Heart left ventricle (tissue), 13 donors: ENCODE measurements at regions not wholly inside any gene's neighbourhood (a gene's known extent, or its start where the extent isn't known, plus 50 kb on each side); places are given as distances from the start of the nearest gene placed in this dataset.

Experiments
- CTCF ChIP-seq, 12 donors: fragments of 200-600 bp; sonication (generic) in 4 of 12; IDR thresholded peaks; one replicate each; pipeline versions ENCODE4 v1.5.0 to v1.8.0; 2018 to 2022; ENCODE audit warnings: antibody characterized with exemption in 12 of 12, mild to moderate bottlenecking in 5 of 12
- POLR2A ChIP-seq, 2 donors: fragments of 450-650 bp; IDR thresholded peaks; one replicate each; pipeline ENCODE4 v1.6.1; 2017; ENCODE audit warnings: antibody characterized with exemption in 2 of 2, mild to moderate bottlenecking in 2 of 2, moderate library complexity in 2 of 2
- donor health status: ischemic (EF 13 %, LVEDD 7.1; RV severe dilation, severe dysfunction).
- donor health status: DM: no; HTN: yes; CAD: no.
- donor health status: DM: no; HTN: no; CAD: no.
- donor health status: ischemic (EF 25% LVEDD 6.9; RV normal size, moderate dysfunction).
- donor health status: ischemic (EF 25% LVEDD 5.7; RV mildly dilated, moderate dysfunction).
- donor health status: ischemic (EF 35%, LVEDD 5.7; RV mildly dilated, moderate dysfunction).
- donor health status: nonischemic (EF 11% LVEDD 7.7; RV severe dilation, severe dysfunction).
- donor health status: DM: yes; HTN: yes; CAD: no.
- donor health status: PGD.
- donor health status: ischemic (EF 29% LVEDD 5.4; RV normal size, mild dysfunction).
- donor health status: nonischemic (EF 23%, LVEDD 6.1; RV moderate dilation, normal function).

- TF ChIP-seq CTCF (IDR thresholded peaks at IDR 0.05) (no peak), POLR2A (IDR thresholded peaks at IDR 0.05) (no peak)
These were observed 99.9 kb upstream of the PAX6 start for GRCh38 chr11:31910950-31911576.
